ENCODE measurements at regions not wholly inside any gene's neighbourhood (a gene's known extent, or its start where the extent isn't known, plus 50 kb on each side); places are given as distances from the start of the nearest gene placed in this dataset.
A peak's percentile ranks its signal among the peaks of the same experiment; 100 is the strongest.

GRCh38 chr11:109750964-109751363 lies 329.0 kb downstream of the C11orf87 start:
- DNase-seq, result no peak

GRCh38 chr11:109752212-109752825 lies 330.3 kb downstream of the C11orf87 start:
- DNase-seq, result no peak

- DNase-seq, result no peak
Measured at GRCh38 chr11:109756521-109756920, 334.5 kb downstream of the C11orf87 start.

GRCh38 chr11:109756951-109757350 lies 335.0 kb downstream of the C11orf87 start:
- no peak for DNase-seq

GRCh38 chr11:109762546-109762945 lies 330.6 kb upstream of the ZC3H12C start:
- DNase-seq, result no peak

GRCh38 chr11:109765709-109766311 lies 327.4 kb upstream of the ZC3H12C start:
- no peak for DNase-seq

- DNase-seq, result no peak
Measured at GRCh38 chr11:109769858-109770257, 323.3 kb upstream of the ZC3H12C start.

- DNase-seq, result no peak
Measured at GRCh38 chr11:109770323-109770722, 322.9 kb upstream of the ZC3H12C start.

- DNase-seq, result peak; percentile 74 to 94
Measured at GRCh38 chr11:109772892-109773291, 320.3 kb upstream of the ZC3H12C start.

GRCh38 chr11:109775686-109776085 lies 317.5 kb upstream of the ZC3H12C start:
- no peak for DNase-seq

- DNase-seq, result peak in 1 of 2 experiments; percentile 31
Measured at GRCh38 chr11:109783014-109783413, 310.2 kb upstream of the ZC3H12C start.

- peak; percentile 58 to 90 for DNase-seq
Measured at GRCh38 chr11:109783840-109784239, 309.4 kb upstream of the ZC3H12C start.

GRCh38 chr11:109784536-109784935 lies 308.7 kb upstream of the ZC3H12C start:
- peak in 1 of 2 experiments; percentile 68 for DNase-seq

- DNase-seq, result peak; percentile 48 to 87
Measured at GRCh38 chr11:109785198-109785597, 308.0 kb upstream of the ZC3H12C start.

GRCh38 chr11:109785714-109786113 lies 307.5 kb upstream of the ZC3H12C start:
- no peak for DNase-seq

- DNase-seq, result no peak
Measured at GRCh38 chr11:109788948-109789490, 304.2 kb upstream of the ZC3H12C start.

GRCh38 chr11:109789901-109790300 lies 303.3 kb upstream of the ZC3H12C start:
- no peak for DNase-seq

GRCh38 chr11:109791337-109791736 lies 301.9 kb upstream of the ZC3H12C start:
- no peak for DNase-seq

GRCh38 chr11:109794501-109794900 lies 298.7 kb upstream of the ZC3H12C start:
- DNase-seq, result no peak

- DNase-seq, result no peak
Measured at GRCh38 chr11:109795234-109795633, 298.0 kb upstream of the ZC3H12C start.

- no peak for DNase-seq
Measured at GRCh38 chr11:109796253-109796652, 296.9 kb upstream of the ZC3H12C start.

GRCh38 chr11:109798521-109798920 lies 294.7 kb upstream of the ZC3H12C start:
- DNase-seq, result no peak

- DNase-seq, result no peak
Measured at GRCh38 chr11:109799604-109800003, 293.6 kb upstream of the ZC3H12C start.

- DNase-seq, result no peak
Measured at GRCh38 chr11:109804911-109805310, 288.3 kb upstream of the ZC3H12C start.

GRCh38 chr11:109806205-109806604 lies 287.0 kb upstream of the ZC3H12C start:
- DNase-seq, result no peak
